ENCODE measurements at regions not wholly inside any gene's neighbourhood (a gene's known extent, or its start where the extent isn't known, plus 50 kb on each side); places are given as distances from the start of the nearest gene placed in this dataset.

DNA sequence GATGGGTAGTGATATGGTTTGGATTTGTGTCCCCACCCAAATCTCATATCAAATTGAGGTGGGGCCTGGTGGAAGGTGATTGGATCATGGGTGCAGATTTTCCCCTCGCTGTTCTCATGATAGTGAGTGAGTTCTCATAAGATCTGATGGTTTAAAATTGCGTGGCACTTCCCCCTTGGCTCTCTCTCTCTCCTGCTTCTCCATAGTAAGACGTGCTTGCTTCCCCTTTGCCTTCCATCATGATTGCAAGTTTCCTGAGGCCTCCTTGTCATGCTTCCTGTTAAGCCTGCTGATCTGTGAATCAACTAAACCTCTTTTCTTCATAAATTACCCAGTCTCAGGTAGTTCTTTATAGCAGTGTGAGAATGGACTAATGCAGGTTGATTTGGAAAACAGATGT is 223.2 kb upstream of the APCDD1 start:
- no peak for DNase-seq

DNA sequence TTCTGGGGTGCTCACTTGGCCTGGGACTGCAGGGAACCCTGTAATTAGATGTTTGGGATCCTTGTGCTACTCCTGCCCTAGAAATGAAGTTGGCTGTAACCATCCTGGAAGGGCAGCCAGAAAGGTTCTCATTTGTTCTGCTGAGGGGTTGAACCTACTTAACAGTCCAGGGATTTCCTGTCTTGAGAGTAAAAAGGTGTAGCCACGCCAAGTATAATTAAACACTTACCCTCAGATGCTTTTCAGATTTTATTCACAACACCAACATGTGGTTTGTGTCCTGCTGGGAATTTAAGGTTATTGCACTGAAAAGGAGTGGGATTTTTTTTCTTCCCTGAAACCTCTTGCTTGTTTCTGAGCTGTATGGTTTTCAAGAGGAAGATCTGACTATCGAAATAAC is 222.4 kb upstream of the APCDD1 start:
- DNase-seq = no peak

- no peak for DNase-seq
Measured at GRCh38 chr18:10233082-10233875, 221.2 kb upstream of the APCDD1 start.

- no peak for DNase-seq
Measured at GRCh38 chr18:10234281-10234680, 220.2 kb upstream of the APCDD1 start.

GRCh38 chr18:10234912-10235660 is 219.3 kb upstream of the APCDD1 start:
- no peak for DNase-seq

- no peak for DNase-seq
Measured at GRCh38 chr18:10235661-10235952, 218.8 kb upstream of the APCDD1 start.

GRCh38 chr18:10239103-10239502 is 215.3 kb upstream of the APCDD1 start:
- no peak for DNase-seq

DNA sequence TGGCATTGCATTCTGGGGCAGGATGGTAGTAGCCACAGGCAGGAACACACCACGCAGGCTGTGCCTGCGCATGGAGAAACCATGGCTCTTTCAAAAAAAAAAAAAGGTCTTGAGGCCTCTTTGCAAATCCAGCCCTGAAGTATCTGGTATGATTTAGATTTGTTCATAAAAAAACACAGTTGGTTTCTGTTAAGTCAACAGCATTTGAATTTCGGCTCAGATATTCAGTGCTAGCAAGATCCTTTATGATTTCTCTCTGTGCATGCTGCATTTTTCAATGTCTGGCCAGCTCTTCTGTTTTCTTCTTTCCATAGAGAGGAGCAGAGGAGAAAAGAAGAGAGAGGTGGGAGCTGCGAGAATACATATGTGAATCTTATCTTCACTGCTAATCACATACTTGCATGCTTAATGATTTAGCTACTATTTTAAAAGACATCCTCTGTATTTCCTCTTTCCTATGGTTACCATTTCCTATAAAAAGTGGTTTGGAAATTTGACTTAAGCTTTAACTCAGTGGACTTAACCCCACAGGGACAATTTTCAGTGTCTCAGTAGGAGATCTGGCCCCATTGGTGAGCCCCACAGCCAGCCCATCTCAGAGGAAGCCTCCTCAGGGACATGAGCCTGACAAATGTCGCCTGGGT is 214.3 kb upstream of the APCDD1 start:
- no peak for DNase-seq

DNA sequence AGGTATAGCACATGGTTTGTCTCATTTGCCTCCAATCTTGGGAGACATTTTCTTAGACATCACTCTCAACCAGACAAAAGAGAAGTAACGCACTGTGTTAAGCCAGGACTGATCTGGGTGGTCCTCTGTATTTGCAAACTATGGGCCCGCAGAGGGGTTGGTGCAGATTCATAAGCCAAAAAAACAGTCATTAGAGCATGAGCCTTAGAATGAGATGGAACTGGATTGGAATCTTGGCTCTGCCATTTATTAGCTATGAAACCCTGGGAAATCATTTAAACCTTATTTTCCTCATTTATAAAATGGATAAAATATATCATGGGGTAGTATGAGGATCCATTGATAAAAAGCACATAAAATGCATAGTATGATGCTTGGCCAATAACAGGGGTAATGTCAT is 213.5 kb upstream of the APCDD1 start:
- DNase-seq = no peak

DNA sequence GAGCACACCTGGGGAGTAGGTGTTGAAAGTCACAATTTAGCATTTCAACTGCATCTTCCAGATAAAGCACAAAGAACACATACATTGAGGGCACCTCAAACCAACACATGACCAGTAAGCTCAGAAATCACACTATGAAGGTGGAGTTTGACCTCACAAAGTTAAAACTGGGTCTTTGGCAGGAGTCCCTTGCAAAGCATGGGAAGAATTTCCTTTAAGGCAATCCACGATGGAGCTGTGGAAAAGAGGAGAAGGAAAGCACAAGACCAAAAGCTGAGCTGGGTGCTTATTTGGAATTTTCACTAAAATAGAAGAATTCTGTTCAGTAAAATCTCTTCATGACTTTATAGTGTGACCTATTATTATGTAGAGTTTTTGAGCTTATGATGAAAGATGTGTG is 212.9 kb upstream of the APCDD1 start:
- DNase-seq = no peak

GRCh38 chr18:10242936-10243680 is 211.3 kb upstream of the APCDD1 start:
- no peak for DNase-seq

GRCh38 chr18:10244341-10244740 is 210.1 kb upstream of the APCDD1 start:
- DNase-seq = no peak

- DNase-seq = no peak
Measured at GRCh38 chr18:10245031-10245845, 209.2 kb upstream of the APCDD1 start.

- DNase-seq = no peak
Measured at GRCh38 chr18:10245846-10246175, 208.6 kb upstream of the APCDD1 start.

DNA sequence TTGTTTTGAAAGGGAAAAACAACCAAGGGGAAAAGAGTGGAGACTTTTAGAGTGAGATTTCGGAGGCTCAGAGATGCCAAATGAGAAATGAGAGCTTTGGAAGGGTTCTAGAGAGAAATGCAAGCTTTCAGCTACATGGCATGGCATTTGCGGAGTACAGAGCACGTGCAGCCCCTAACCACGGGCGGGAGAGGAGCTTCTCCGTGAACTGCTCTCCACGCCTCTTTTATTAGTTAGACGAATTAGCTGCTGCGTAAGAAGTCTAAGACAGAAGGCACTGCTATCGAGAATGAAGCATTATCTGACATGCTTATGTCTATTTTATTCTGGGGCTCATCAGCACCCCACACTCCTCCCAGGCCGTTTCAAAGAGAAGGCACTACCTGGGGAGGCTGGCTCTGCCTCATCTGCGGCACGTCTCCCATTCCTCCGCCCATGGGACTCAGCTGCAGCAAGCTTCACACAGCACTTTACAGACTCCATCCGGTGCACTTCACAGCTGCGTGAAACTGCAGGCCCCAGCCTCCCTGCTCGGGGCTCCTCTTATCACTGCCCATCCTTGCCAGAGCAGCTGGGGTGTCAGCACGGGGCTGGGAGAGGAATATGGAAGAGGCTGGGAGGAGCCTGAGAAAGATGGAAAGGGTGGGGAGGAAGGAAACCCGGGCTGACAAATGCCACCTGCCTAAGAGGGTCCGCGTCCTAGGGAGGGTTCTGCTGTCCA is 207.3 kb upstream of the APCDD1 start:
- DNase-seq = no peak

DNA sequence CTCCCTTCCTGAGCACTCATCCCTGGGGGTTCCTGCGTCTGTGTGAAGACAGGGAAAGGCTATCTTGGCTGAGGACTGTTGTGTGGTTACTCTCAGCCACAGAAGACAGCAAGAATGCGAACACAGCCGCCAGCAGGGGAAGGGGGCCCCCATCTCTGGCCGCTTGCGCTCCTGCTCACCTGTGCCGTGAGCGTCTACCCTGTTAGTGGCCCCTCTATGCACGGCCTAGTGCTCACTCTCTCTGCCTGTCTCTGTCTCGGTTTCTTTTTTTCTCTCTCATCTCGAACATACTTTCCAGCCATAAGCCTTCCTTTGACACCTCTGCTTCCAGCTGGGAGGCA is 206.7 kb upstream of the APCDD1 start:
- DNase-seq = no peak

DNA sequence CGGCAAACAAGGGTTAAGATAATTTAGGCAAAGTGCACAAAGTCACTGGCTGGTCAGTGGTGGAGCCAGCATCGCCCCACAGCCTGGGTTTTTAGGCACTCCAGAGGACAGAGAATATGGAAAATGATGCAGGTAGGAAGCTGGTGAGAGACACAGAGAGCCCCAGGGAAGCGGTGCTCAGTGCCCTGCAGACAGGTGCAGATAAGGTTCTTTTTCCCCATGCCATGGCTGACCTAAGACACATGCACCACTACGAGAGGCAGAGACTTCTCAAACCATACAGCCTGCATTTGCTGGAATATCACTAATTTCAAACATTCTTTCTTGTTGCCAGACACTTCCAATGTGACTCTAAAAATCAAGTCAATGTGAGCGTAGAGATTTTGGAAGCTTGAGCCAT is 205.7 kb upstream of the APCDD1 start:
- no peak for DNase-seq

- DNase-seq = no peak
Measured at GRCh38 chr18:10249270-10249669, 205.2 kb upstream of the APCDD1 start.

DNA sequence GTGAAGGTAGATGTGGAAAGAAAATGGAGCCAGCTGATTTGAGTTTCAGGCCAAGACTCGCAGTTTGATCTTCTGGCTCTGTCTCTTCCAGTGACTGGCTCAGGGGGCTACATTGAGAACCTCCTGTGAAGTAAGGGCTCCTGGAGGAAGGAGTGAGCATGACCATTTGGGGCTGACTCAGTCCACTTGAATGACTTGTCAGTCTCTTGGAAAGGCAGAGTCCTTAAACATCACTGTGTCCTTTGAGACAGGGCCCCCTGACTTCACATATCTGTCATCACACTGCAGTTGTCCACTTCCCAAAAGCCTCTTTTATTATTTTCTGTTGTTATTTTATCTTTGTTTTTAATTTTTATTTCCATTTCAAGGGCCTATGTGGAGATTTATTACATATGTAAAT is 204.6 kb upstream of the APCDD1 start:
- no peak for DNase-seq

DNA sequence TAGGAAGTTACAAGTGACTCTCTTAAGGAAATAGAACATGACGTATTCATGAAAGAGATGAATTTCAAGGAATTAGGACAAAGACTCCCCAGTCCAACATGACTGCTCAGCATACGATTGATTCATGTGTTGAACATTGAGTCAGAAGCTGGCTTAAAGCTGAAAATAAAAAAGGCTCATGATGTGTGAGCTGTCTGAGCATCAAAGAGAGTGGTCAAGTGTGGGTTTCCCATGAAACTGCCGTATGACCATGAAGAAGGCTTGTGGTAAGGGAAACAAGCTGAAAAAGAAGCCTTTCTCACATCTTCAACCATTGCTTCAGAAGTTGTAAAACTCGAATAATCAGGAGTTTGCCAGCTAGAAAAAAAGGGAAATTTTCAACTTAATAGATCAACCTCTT is 201.9 kb upstream of the APCDD1 start:
- no peak for DNase-seq

DNA sequence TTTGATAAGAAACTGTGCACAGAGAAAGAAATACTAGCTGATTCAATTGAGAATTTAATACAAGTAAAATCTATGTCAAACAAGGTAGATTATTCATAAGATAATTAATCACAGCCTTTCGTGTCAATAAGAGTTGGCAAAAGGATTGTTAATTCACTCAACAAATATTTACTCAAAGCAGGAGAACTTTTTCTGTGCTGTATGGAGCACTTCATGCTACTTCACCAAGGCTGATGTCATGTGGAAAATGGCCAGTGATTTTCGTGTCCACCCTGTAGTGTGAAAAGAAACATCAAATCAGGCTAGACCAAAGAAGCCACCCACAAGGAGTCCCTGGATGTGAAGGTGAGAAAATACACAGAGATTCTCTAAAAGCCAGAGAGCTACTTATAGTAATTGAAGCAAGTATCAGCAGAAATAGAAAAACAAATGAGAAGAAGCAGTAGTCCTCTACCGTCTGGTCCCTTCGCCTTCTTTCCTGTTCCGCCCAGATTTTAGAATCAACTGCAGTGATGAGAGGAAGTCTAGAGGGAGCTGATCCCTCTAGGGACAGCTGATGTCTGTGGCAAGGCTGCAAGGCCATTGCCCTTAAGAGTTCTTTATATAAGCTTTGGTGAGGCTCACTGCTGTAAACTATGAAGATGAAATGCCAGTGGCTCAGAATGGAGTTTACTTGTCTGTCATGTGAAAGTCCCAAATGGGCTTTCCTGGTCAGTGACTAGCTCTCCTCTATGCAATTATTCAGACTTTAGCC is 201.3 kb upstream of the APCDD1 start:
- DNase-seq = no peak
